ENCODE measurements at regions not wholly inside any gene's neighbourhood (a gene's known extent, or its start where the extent isn't known, plus 50 kb on each side); places are given as distances from the start of the nearest gene placed in this dataset.

- H3K27me3 ChIP-seq (ENCODE audit: low read length), result no peaks in the 10 kb centered on the region
- POLR2A ChIA-PET (ENCODE audit: unreplicated experiment), result no interaction called here
- DNase-seq (no peak), ATAC-seq (no peak)
- TF ChIP-seq EZH2phosphoT487 (IDR thresholded peaks at IDR 0.05; ENCODE audit: borderline replicate concordance, low read length) (no peak), EZH2 (IDR thresholded peaks at IDR 0.05; ENCODE audit: low read length, unreplicated experiment) (no peak), CTCF (conservative IDR thresholded peaks at IDR 0.05; ENCODE audit: low read depth, low read length) (no peak)
- H4K20me1 ChIP-seq (ENCODE audit: low read length), result no peaks in the 10 kb centered on the region
- CTCF ChIA-PET, result no interaction called here
- H2AFZ ChIP-seq (ENCODE audit: low read length), result no peak overlapping the region
- BruUV-seq (replicated peaks), result no TSS peak
- no peaks in the 10 kb centered on the region for H3K9me2 ChIP-seq (replicated peaks; ENCODE audit: low read length)
- H3K79me2 ChIP-seq (ENCODE audit: low read length), result no peaks in the 10 kb centered on the region
- H3K4me3 ChIP-seq (ENCODE audit: low read length), result no peak overlapping the region
- H3K4me2 ChIP-seq (ENCODE audit: low read length), result no peak overlapping the region
- no peak overlapping the region for H3K27ac ChIP-seq (ENCODE audit: low read length)
- no peak overlapping the region for H3K9ac ChIP-seq (ENCODE audit: low read length)
- H3K9me3 ChIP-seq (ENCODE audit: low read length), result no peaks in the 10 kb centered on the region
- no peaks in the 10 kb centered on the region for H3K36me3 ChIP-seq (ENCODE audit: low read depth, low read length)
- no peaks in the 10 kb centered on the region for H3F3A ChIP-seq (ENCODE audit: low read length, unreplicated experiment)
- H3K4me1 ChIP-seq (ENCODE audit: insufficient read depth, low read length), result no peaks in the 10 kb centered on the region
- intact Hi-C loops (cut with micrococcal nuclease), result no loop called here
Observed at GRCh38 chr9:25029743-25030142, 484.0 kb upstream of the IZUMO3 start.

GRCh38 chr9:25025686-25026085 is 480.0 kb upstream of the IZUMO3 start:
- no peak for TF ChIP-seq CTCF (conservative IDR thresholded peaks at IDR 0.05; ENCODE audit: low read depth, low read length)
- TF ChIP-seq EZH2 (IDR thresholded peaks at IDR 0.05; ENCODE audit: low read length, unreplicated experiment), result no peak
- no peak for TF ChIP-seq EZH2phosphoT487 (IDR thresholded peaks at IDR 0.05; ENCODE audit: borderline replicate concordance, low read length)
- ChIA-PET POLR2A (ENCODE audit: unreplicated experiment) (no interaction called here), CTCF (no interaction called here)
- BruUV-seq (replicated peaks), result no TSS peak
- Histone ChIP-seq H3K79me2 (ENCODE audit: low read length) (no peaks in the 10 kb centered on the region), H3K4me1 (ENCODE audit: insufficient read depth, low read length) (no peaks in the 10 kb centered on the region), H3K9me2 (replicated peaks; ENCODE audit: low read length) (no peaks in the 10 kb centered on the region), H3F3A (ENCODE audit: low read length, unreplicated experiment) (no peaks in the 10 kb centered on the region), H3K4me3 (ENCODE audit: low read length) (no peak overlapping the region), H3K27ac (ENCODE audit: low read length) (no peak overlapping the region), H3K4me2 (ENCODE audit: low read length) (no peak overlapping the region), H3K9me3 (ENCODE audit: low read length) (no peaks in the 10 kb centered on the region), H3K27me3 (ENCODE audit: low read length) (no peaks in the 10 kb centered on the region), H4K20me1 (ENCODE audit: low read length) (no peaks in the 10 kb centered on the region), H3K9ac (ENCODE audit: low read length) (no peak overlapping the region), H2AFZ (ENCODE audit: low read length) (no peak overlapping the region), H3K36me3 (ENCODE audit: low read depth, low read length) (no peaks in the 10 kb centered on the region)
- ATAC-seq (no peak), DNase-seq (no peak)
- intact Hi-C loops (cut with micrococcal nuclease), result no loop called here

GRCh38 chr9:25025156-25025555 is 479.5 kb upstream of the IZUMO3 start:
- DNase-seq (no peak), ATAC-seq (no peak)
- Histone ChIP-seq H3K9me3 (ENCODE audit: low read length) (no peaks in the 10 kb centered on the region), H3K4me1 (ENCODE audit: insufficient read depth, low read length) (no peaks in the 10 kb centered on the region), H3K27me3 (ENCODE audit: low read length) (no peaks in the 10 kb centered on the region), H3K9me2 (replicated peaks; ENCODE audit: low read length) (no peaks in the 10 kb centered on the region), H3K27ac (ENCODE audit: low read length) (no peak overlapping the region), H3K4me2 (ENCODE audit: low read length) (no peak overlapping the region), H4K20me1 (ENCODE audit: low read length) (no peaks in the 10 kb centered on the region), H3K36me3 (ENCODE audit: low read depth, low read length) (no peaks in the 10 kb centered on the region), H2AFZ (ENCODE audit: low read length) (no peak overlapping the region), H3K9ac (ENCODE audit: low read length) (no peak overlapping the region), H3F3A (ENCODE audit: low read length, unreplicated experiment) (no peaks in the 10 kb centered on the region), H3K79me2 (ENCODE audit: low read length) (no peaks in the 10 kb centered on the region), H3K4me3 (ENCODE audit: low read length) (no peak overlapping the region)
- CTCF ChIA-PET, result no interaction called here
- intact Hi-C loops (cut with micrococcal nuclease), result no loop called here
- TF ChIP-seq CTCF (conservative IDR thresholded peaks at IDR 0.05; ENCODE audit: low read depth, low read length), result no peak
- TF ChIP-seq EZH2 (IDR thresholded peaks at IDR 0.05; ENCODE audit: low read length, unreplicated experiment), result no peak
- TF ChIP-seq EZH2phosphoT487 (IDR thresholded peaks at IDR 0.05; ENCODE audit: borderline replicate concordance, low read length), result no peak
- POLR2A ChIA-PET (ENCODE audit: unreplicated experiment), result no interaction called here
- no TSS peak for BruUV-seq (replicated peaks)

Data from PC-3 (cell line).